ENCODE measurements at regions not wholly inside any gene's neighbourhood (a gene's known extent, or its start where the extent isn't known, plus 50 kb on each side); places are given as distances from the start of the nearest gene placed in this dataset.

GRCh38 chr4:133801883-133802282, 399.7 kb downstream of the PABPC4L start:
- no peak for DNase-seq (ENCODE audit: low read depth)
- H3K4me3 ChIP-seq (ENCODE audit: control insufficient read depth, low read depth, low read length): no peak overlapping the region
- no peak for TF ChIP-seq CTCF (IDR thresholded peaks at IDR 0.05; ENCODE audit: control insufficient read depth, insufficient read depth, low read depth, low read length, missing control alignments)

GRCh38 chr4:133800966-133801365, 400.6 kb downstream of the PABPC4L start:
- no peak for TF ChIP-seq CTCF (IDR thresholded peaks at IDR 0.05; ENCODE audit: control insufficient read depth, insufficient read depth, low read depth, low read length, missing control alignments)
- no peak overlapping the region for H3K4me3 ChIP-seq (ENCODE audit: control insufficient read depth, low read depth, low read length)
- DNase-seq (ENCODE audit: low read depth): no peak

- no peak overlapping the region for H3K4me3 ChIP-seq (ENCODE audit: control insufficient read depth, low read depth, low read length)
- no peak for DNase-seq (ENCODE audit: low read depth)
- TF ChIP-seq CTCF (IDR thresholded peaks at IDR 0.05; ENCODE audit: control insufficient read depth, insufficient read depth, low read depth, low read length, missing control alignments): no peak
These were observed 401.8 kb downstream of the PABPC4L start for GRCh38 chr4:133799717-133800315.

GRCh38 chr4:133777661-133778060, 423.9 kb downstream of the PABPC4L start:
- no peak for TF ChIP-seq CTCF (IDR thresholded peaks at IDR 0.05; ENCODE audit: control insufficient read depth, insufficient read depth, low read depth, low read length, missing control alignments)
- no peak overlapping the region for H3K4me3 ChIP-seq (ENCODE audit: control insufficient read depth, low read depth, low read length)
- no peak for DNase-seq (ENCODE audit: low read depth)

- TF ChIP-seq CTCF (IDR thresholded peaks at IDR 0.05; ENCODE audit: control insufficient read depth, insufficient read depth, low read depth, low read length, missing control alignments): no peak
- H3K4me3 ChIP-seq (ENCODE audit: control insufficient read depth, low read depth, low read length): no peak overlapping the region
- DNase-seq (ENCODE audit: low read depth): no peak
These were observed 424.6 kb downstream of the PABPC4L start for GRCh38 chr4:133776961-133777360.

GRCh38 chr4:133776503-133776902, 425.1 kb downstream of the PABPC4L start:
- no peak for DNase-seq (ENCODE audit: low read depth)
- no peak for TF ChIP-seq CTCF (IDR thresholded peaks at IDR 0.05; ENCODE audit: control insufficient read depth, insufficient read depth, low read depth, low read length, missing control alignments)
- H3K4me3 ChIP-seq (ENCODE audit: control insufficient read depth, low read depth, low read length): no peak overlapping the region

GRCh38 chr4:133775881-133776280, 425.7 kb downstream of the PABPC4L start:
- DNase-seq (ENCODE audit: low read depth): no peak
- no peak for TF ChIP-seq CTCF (IDR thresholded peaks at IDR 0.05; ENCODE audit: control insufficient read depth, insufficient read depth, low read depth, low read length, missing control alignments)
- no peak overlapping the region for H3K4me3 ChIP-seq (ENCODE audit: control insufficient read depth, low read depth, low read length)

Data from AG09309 (cell line).